Natural killer cell (primary cell): ENCODE measurements at regions not wholly inside any gene's neighbourhood (a gene's known extent, or its start where the extent isn't known, plus 50 kb on each side); places are given as distances from the start of the nearest gene placed in this dataset.

Experiments used
- ATAC-seq, 3 donors: fragments of 150-1000 bp in 2 of 3; fragments of 200-7000 bp in 1 of 3; cut with Tn5 transposase; 1 replicate in 1 of 3; 2 replicates in 2 of 3; pipeline ENCODE4 v1.10.0; 2021; ENCODE audit warnings: mild to moderate bottlenecking in 2 of 3, moderate library complexity in 2 of 3
- DNase-seq, 2 donors: peaks; one replicate each; pipeline versions ENCODE4 v3.0.0 to v3.0.0-alpha.2; 2013 to 2021; ENCODE audit warnings: mixed read lengths in 1 of 2
- H3K27ac ChIP-seq: one replicate; pipeline ENCODE4 v1.5.1; 2013; ENCODE audit warnings: mild to moderate bottlenecking, low read length
- H3K27me3 ChIP-seq: one replicate; pipeline ENCODE4 v1.6.1; 2013; ENCODE audit warnings: low read length; ENCODE audit not compliant: control insufficient read depth, insufficient read depth
- H3K36me3 ChIP-seq: one replicate; pipeline ENCODE4 v1.6.1; 2013; ENCODE audit warnings: low read length; ENCODE audit not compliant: control insufficient read depth, insufficient read depth
- H3K4me1 ChIP-seq: one replicate; pipeline ENCODE4 v1.6.1; 2013; ENCODE audit warnings: low read length; ENCODE audit not compliant: control insufficient read depth, insufficient read depth
- H3K4me3 ChIP-seq: one replicate; pipeline ENCODE4 v1.5.1; 2013; ENCODE audit warnings: low read length
- H3K9me3 ChIP-seq: one replicate; pipeline ENCODE4 v1.6.1; 2013; ENCODE audit warnings: low read length; ENCODE audit not compliant: control insufficient read depth, insufficient read depth
- H3K27ac Mint-ChIP-seq, 2 donors: one replicate each; pipeline ENCODE4 v1.8.0; 2022; ENCODE audit warnings: mild to moderate bottlenecking in 2 of 2, mixed read lengths in 2 of 2, moderate library complexity in 1 of 2
- H3K27me3 Mint-ChIP-seq, 2 donors: one replicate each; pipeline ENCODE4 v1.8.0; 2022; ENCODE audit warnings: low read depth in 2 of 2, mixed read lengths in 2 of 2
- H3K36me3 Mint-ChIP-seq: one replicate; pipeline ENCODE4 v1.8.0; 2022; ENCODE audit warnings: mixed read lengths
- H3K4me1 Mint-ChIP-seq, 2 donors: one replicate each; pipeline ENCODE4 v1.8.0; 2022; ENCODE audit warnings: mixed read lengths in 2 of 2
- H3K4me3 Mint-ChIP-seq: one replicate; pipeline ENCODE4 v1.8.0; 2022; ENCODE audit warnings: mild to moderate bottlenecking, moderate library complexity, mixed read lengths
- H3K9me3 Mint-ChIP-seq, 2 donors: one replicate each; pipeline ENCODE4 v1.8.0; 2022; ENCODE audit warnings: mixed read lengths in 2 of 2
- WGBS: methylation state at CpG from one replicate; pipeline ENCODE4 v1.1.7; 2013; ENCODE audit warnings: missing lambda C conversion rate; ENCODE audit not compliant: insufficient coverage; 5-methylcytosine and 5-hydroxymethylcytosine counted together
- intact Hi-C: fragments of 100-400 bp; cut with micrococcal nuclease; formaldehyde crosslinking; loops from one replicate; pipeline ENCODE4 v1.14.2; 2022
- TF ChIP-seq, protein P1 (sequence below): fragments of 200-600 bp; IDR thresholded peaks from one replicate; pipeline ENCODE4 v1.8.0; 2022; ENCODE audit warnings: antibody characterized with exemption

DNA sequence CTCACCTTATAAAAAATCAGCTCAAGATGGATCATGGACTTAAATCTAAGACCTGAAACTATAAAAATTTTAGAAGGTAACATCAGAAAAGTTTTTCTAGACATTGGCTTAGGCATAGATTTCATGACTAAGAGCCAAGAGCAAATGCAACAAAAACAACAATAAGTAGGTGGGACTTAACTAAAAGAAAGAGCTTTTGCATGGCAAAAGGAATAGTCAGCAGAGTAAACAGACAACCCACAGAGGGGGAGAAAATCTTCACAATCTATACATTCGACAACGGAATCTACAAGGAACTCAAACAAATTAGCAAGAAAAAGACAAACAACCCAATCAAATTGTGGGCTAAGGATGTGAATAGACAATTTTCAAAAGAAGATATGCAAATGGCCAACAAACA, 368.4 kb upstream of the KIF2B start:
- TF ChIP-seq, protein P1, sequence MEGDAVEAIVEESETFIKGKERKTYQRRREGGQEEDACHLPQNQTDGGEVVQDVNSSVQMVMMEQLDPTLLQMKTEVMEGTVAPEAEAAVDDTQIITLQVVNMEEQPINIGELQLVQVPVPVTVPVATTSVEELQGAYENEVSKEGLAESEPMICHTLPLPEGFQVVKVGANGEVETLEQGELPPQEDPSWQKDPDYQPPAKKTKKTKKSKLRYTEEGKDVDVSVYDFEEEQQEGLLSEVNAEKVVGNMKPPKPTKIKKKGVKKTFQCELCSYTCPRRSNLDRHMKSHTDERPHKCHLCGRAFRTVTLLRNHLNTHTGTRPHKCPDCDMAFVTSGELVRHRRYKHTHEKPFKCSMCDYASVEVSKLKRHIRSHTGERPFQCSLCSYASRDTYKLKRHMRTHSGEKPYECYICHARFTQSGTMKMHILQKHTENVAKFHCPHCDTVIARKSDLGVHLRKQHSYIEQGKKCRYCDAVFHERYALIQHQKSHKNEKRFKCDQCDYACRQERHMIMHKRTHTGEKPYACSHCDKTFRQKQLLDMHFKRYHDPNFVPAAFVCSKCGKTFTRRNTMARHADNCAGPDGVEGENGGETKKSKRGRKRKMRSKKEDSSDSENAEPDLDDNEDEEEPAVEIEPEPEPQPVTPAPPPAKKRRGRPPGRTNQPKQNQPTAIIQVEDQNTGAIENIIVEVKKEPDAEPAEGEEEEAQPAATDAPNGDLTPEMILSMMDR = no peak

DNA sequence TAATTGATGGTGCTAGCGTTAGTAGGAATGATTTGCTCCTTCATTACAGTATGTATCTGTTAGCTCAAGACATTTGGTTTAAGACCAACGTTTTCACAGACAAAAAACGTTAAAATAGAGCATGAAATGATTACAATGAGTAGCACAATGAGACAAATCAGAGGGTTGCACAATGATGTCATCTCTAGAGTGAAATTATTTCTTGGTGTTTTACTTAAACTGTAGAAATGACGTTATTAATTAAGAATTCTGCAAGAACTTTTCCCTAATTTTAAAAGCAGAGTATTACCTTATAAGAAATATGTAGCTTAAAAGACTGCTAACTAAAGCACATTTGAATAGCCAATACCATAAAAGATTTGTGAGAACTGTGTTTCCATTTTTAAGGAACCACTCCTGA, 373.4 kb upstream of the KIF2B start:
- Mint-ChIP-seq H3K36me3 (no peaks in the 10 kb centered on the region), H3K9me3 (peaks cover 12 to 13% of the 10 kb centered on the region in 2 donors), H3K4me3 (no peak overlapping the region), H3K27me3 (no peaks in the 10 kb centered on the region), H3K4me1 (no peaks in the 10 kb centered on the region), H3K27ac (no peak overlapping the region)
- H3K4me3 ChIP-seq = no peak overlapping the region
- H3K9me3 ChIP-seq = no peaks in the 10 kb centered on the region
- H3K27me3 ChIP-seq = no peaks in the 10 kb centered on the region
- H3K4me1 ChIP-seq = no peaks in the 10 kb centered on the region
- TF ChIP-seq, protein P1 = no peak
- DNase-seq (no peak), ATAC-seq (no peak)
- intact Hi-C loops = no loop called here
- H3K27ac ChIP-seq = no peak overlapping the region
- WGBS = 73% methylated on average over 3 of the region's 4 CpGs
- H3K36me3 ChIP-seq = no peaks in the 10 kb centered on the region

More for the DNA sequence above, 368.4 kb upstream of the KIF2B start:
- no CpG with 5 or more reads among the region's 2 CpGs for WGBS
- Mint-ChIP-seq H3K27me3 (no peaks in the 10 kb centered on the region), H3K4me3 (no peak overlapping the region), H3K9me3 (peaks cover 18 to 27% of the 10 kb centered on the region in 2 donors), H3K4me1 (no peaks in the 10 kb centered on the region), H3K27ac (no peak overlapping the region), H3K36me3 (peaks cover 11% of the 10 kb centered on the region)
- Histone ChIP-seq H3K4me3 (no peak overlapping the region), H3K27me3 (no peaks in the 10 kb centered on the region), H3K9me3 (peaks cover 9% of the 10 kb centered on the region), H3K36me3 (no peaks in the 10 kb centered on the region), H3K4me1 (no peaks in the 10 kb centered on the region), H3K27ac (no peak overlapping the region)
- intact Hi-C loops = no loop called here
- DNase-seq = no peak
- ATAC-seq = no peak

DNA sequence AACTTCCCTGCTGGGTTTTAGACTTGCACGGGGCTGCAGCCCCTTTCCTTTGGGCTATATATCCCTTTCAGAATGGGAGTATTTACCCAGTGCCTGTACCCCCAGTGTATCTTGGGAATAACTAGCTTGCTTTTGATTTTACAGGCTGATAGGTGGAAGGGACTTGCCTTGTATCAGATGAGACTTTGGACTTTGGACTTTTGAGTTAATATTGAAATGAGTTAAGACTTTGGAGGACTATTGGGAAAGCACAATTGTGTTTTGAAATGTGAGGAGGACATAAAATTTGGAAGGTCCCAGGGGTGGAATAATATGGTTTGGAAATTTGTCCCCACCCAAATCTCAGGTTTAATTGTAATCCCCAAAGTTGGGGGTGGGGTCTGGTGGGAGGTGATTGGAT, 393.8 kb upstream of the KIF2B start:
- 91% methylated on average over 1 of the region's 1 CpG for WGBS
- H3K4me1 Mint-ChIP-seq = no peaks in the 10 kb centered on the region
- ATAC-seq = no peak
- no peaks in the 10 kb centered on the region for H3K4me1 ChIP-seq
- peaks cover 8% of the 10 kb centered on the region for H3K9me3 ChIP-seq
- no peak overlapping the region for H3K4me3 Mint-ChIP-seq
- H3K27ac Mint-ChIP-seq = no peak overlapping the region
- TF ChIP-seq, protein P1 = no peak
- no peak overlapping the region for H3K27ac ChIP-seq
- no peaks in the 10 kb centered on the region for H3K27me3 Mint-ChIP-seq
- no peaks in the 10 kb centered on the region for H3K36me3 Mint-ChIP-seq
- H3K9me3 Mint-ChIP-seq = peaks cover 11 to 28% of the 10 kb centered on the region in 2 donors
- no peak for DNase-seq
- H3K27me3 ChIP-seq = no peaks in the 10 kb centered on the region
- no peak overlapping the region for H3K4me3 ChIP-seq
- H3K36me3 ChIP-seq = no peaks in the 10 kb centered on the region
- intact Hi-C loops = no loop called here

DNA sequence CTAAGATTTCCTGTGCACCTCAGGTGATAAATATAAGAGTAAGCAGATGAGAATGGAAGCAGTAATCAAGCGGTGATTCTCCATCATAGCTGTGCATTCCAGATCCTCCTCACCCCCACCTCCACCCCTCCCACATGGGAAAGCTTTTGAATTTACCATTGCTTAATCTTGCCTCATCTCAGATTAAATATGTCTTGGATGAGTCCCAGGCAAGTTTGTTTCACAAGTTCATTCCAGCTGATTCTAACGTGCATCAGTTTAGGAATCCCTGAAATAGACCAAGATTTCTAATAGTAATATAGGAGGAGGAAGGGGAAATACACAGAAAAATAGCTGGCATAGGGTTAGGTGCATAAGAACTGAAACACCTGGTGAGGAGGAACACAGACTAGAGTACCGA, 396.2 kb upstream of the KIF2B start:
- H3K27ac ChIP-seq = no peak overlapping the region
- 81% methylated on average over 3 of the region's 3 CpGs for WGBS
- peaks cover 17 to 23% of the 10 kb centered on the region in 2 donors for H3K9me3 Mint-ChIP-seq
- DNase-seq = no peak
- H3K27ac Mint-ChIP-seq = no peak overlapping the region
- TF ChIP-seq, protein P1 = no peak
- no peaks in the 10 kb centered on the region for H3K27me3 ChIP-seq
- no peak for ATAC-seq
- H3K36me3 ChIP-seq = no peaks in the 10 kb centered on the region
- H3K36me3 Mint-ChIP-seq = no peaks in the 10 kb centered on the region
- H3K4me3 Mint-ChIP-seq = no peak overlapping the region
- no peaks in the 10 kb centered on the region for H3K4me1 ChIP-seq
- no peaks in the 10 kb centered on the region for H3K27me3 Mint-ChIP-seq
- H3K4me1 Mint-ChIP-seq = no peaks in the 10 kb centered on the region
- H3K4me3 ChIP-seq = no peak overlapping the region
- intact Hi-C loops = no loop called here
- H3K9me3 ChIP-seq = peaks cover 8% of the 10 kb centered on the region
